ENCODE measurements at regions not wholly inside any gene's neighbourhood (a gene's known extent, or its start where the extent isn't known, plus 50 kb on each side); places are given as distances from the start of the nearest gene placed in this dataset.

- TF ChIP-seq CTCF (IDR thresholded peaks at IDR 0.05) = no peak
- TF ChIP-seq ZFX (IDR thresholded peaks at IDR 0.05; ENCODE audit: borderline replicate concordance) = no peak
- no peak overlapping the region for H3K27ac ChIP-seq
Observed at GRCh38 chr15:69852482-69852881, 245.2 kb downstream of the TLE3 start.

GRCh38 chr15:69852916-69853315 is 244.8 kb downstream of the TLE3 start:
- TF ChIP-seq CTCF (IDR thresholded peaks at IDR 0.05) (no peak), ZFX (IDR thresholded peaks at IDR 0.05; ENCODE audit: borderline replicate concordance) (no peak)
- no peak overlapping the region for H3K27ac ChIP-seq

- H3K27ac ChIP-seq = no peak overlapping the region
- no peak for TF ChIP-seq CTCF (IDR thresholded peaks at IDR 0.05)
- no peak for TF ChIP-seq ZFX (IDR thresholded peaks at IDR 0.05; ENCODE audit: borderline replicate concordance)
Observed at GRCh38 chr15:69853544-69853951, 244.2 kb downstream of the TLE3 start.

GRCh38 chr15:69854001-69854400 is 243.7 kb downstream of the TLE3 start:
- H3K27ac ChIP-seq = no peak overlapping the region
- TF ChIP-seq CTCF (IDR thresholded peaks at IDR 0.05) = no peak
- TF ChIP-seq ZFX (IDR thresholded peaks at IDR 0.05; ENCODE audit: borderline replicate concordance) = no peak

- TF ChIP-seq CTCF (IDR thresholded peaks at IDR 0.05) = no peak
- TF ChIP-seq ZFX (IDR thresholded peaks at IDR 0.05; ENCODE audit: borderline replicate concordance) = no peak
- no peak overlapping the region for H3K27ac ChIP-seq
Observed at GRCh38 chr15:69854521-69855181, 243.1 kb downstream of the TLE3 start.

GRCh38 chr15:69855258-69856000 is 242.3 kb downstream of the TLE3 start:
- H3K27ac ChIP-seq = no peak overlapping the region
- no peak for TF ChIP-seq ZFX (IDR thresholded peaks at IDR 0.05; ENCODE audit: borderline replicate concordance)

GRCh38 chr15:69857250-69857649 is 240.5 kb downstream of the TLE3 start:
- no peak for TF ChIP-seq CTCF (IDR thresholded peaks at IDR 0.05)
- no peak for TF ChIP-seq ZFX (IDR thresholded peaks at IDR 0.05; ENCODE audit: borderline replicate concordance)
- H3K27ac ChIP-seq = no peak overlapping the region

All from 22Rv1 (cell line).